ENCODE measurements at regions not wholly inside any gene's neighbourhood (a gene's known extent, or its start where the extent isn't known, plus 50 kb on each side); places are given as distances from the start of the nearest gene placed in this dataset.

- TF ChIP-seq CTCF (IDR thresholded peaks at IDR 0.05) = no peak
- TF ChIP-seq POLR2A (IDR thresholded peaks at IDR 0.05) = no peak
- no peak for TF ChIP-seq POLR2AphosphoS5 (IDR thresholded peaks at IDR 0.05)
- TF ChIP-seq EP300 (IDR thresholded peaks at IDR 0.05) = no peak
Observed at GRCh38 chr2:235140801-235141081, 188.9 kb downstream of the SH3BP4 start.

Measured in sigmoid colon (tissue), 4 donors.